SKM-1 treated with dmso at 0.1 percent for 144 hours (cell line): ENCODE measurements at regions not wholly inside any gene's neighbourhood (a gene's known extent, or its start where the extent isn't known, plus 50 kb on each side); places are given as distances from the start of the nearest gene placed in this dataset.
"Not testable (repeated sequence)": the region's sequence is repeated elsewhere in the genome, so short reads cannot be mapped to it uniquely, and the experiment has no call there.

ENCODE experiments used
- DNase-seq: peaks from one replicate; lab custom pipeline; 2025; ENCODE audit not compliant: unreplicated experiment; lab: John Stamatoyannopoulos, UW

GRCh38 chr5:29229461-29229860 is 1964.0 kb upstream of the CDH6 start:
- DNase-seq, result no peak

GRCh38 chr5:29218138-29218537 is 1975.3 kb upstream of the CDH6 start:
- no peak for DNase-seq

DNA sequence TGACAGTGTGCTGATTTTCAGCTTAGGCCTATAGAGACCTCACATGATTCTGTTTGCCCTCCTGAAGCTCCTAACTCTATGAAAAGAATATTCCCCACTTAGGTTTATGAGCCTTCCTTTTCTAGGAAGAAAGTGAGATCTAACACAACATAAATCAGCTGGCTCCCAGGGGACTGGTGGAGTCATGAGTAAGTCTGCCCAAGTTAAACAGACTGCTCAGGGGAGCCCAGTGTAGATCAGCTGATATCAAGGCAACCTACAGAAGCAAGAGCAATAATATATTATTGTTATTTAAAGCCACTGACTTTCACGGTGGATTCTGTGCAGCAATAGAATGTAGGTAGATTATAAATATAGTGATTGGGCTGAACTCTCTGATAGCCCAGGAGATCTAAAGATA is 1978.6 kb upstream of the CDH6 start:
- DNase-seq, result no peak

DNA sequence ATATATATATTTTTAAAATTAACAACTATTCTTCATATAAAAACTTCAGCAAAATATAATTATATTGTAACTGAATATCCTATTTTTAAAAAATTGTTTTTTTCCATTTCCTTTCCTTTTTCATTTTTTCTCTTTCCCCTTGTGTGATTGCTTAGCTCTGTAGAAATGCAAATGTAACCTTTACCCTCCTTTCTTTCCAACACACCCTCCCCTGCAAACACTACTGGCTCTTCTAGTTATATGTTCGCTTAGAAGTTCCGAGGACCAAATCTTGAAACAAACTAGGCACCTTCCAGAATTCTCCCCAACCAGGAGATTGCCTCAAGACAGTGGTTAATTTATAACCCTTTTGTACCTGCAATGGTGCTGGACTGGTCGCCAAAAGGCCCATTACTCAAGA is 1980.0 kb upstream of the CDH6 start:
- DNase-seq, result no peak

DNA sequence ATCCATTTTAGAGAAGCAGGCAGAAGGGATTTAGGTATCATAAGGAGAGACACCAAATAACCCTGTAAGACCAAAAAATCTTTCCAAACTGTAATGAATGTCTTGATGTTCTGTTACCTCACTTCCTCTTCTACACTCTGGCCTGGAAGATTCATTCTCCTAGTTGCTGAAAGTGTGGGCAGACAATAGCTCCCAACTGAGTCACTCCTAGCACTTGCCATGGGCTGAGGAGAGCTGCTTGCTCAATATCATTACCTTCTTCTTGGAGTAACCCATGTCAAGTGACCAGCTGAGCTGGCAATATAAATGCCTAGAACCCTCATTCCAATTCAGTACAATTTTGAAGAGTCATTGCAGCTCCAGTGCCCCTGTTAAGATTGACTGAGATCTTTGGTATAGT is 1985.5 kb upstream of the CDH6 start:
- no peak for DNase-seq

GRCh38 chr5:29203049-29203448 is 1990.4 kb upstream of the CDH6 start:
- no peak for DNase-seq

DNA sequence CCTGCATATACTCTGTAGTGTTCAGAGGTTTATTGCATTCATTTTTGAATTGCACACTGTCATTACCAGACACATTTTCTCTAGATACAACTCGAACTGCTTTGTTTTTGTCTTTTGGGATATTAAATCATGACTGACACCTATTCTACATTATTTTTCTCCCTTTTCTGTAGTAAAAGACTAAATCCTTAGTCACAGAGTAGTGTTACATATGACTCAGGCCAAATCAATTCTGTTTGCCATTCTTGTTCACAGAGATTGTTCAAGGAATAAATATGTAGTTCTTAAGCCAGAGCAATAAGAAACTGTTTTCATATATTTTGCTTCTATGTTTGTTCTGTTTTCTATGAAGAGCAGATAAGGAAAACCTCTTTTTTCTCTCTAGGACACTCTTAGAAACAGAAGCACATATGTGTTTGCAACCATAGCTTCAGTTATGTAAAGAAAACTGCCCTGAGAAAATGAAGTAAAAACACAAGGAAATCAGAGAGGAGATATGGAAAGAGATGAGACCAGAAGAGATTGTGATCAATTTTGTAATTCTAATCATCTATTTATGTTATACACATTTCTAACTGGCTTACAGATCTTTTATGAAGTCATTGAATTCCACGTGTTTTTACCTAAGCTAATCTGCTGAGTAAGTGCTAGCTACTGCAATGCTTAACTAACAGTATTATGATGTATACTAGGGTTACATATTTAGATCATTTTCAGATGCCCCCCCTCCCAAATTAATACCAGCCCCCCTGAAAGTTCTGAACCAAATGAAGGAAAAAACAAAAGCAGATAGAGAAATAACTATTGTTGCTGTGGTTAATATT is 1995.6 kb upstream of the CDH6 start:
- DNase-seq, result no peak

DNA sequence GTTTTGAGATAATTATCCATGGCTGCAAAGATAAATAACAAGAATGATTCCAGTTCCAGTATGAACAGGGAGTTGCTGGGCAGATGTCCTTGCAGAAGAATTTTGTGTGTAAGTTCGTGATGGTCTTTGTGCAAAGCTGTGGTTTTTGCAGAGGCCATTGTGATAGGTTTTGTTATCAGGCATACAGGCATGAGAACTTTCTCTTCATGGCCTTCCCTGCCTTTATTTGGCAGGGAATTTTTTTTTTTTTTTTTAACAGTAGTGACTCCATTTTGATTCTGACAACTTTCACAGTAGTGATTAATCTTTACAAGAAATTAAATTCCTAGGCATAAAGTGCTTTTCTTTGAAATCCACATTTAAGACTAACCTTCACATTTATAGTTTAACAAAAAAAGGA is 1999.5 kb upstream of the CDH6 start:
- no peak for DNase-seq

DNA sequence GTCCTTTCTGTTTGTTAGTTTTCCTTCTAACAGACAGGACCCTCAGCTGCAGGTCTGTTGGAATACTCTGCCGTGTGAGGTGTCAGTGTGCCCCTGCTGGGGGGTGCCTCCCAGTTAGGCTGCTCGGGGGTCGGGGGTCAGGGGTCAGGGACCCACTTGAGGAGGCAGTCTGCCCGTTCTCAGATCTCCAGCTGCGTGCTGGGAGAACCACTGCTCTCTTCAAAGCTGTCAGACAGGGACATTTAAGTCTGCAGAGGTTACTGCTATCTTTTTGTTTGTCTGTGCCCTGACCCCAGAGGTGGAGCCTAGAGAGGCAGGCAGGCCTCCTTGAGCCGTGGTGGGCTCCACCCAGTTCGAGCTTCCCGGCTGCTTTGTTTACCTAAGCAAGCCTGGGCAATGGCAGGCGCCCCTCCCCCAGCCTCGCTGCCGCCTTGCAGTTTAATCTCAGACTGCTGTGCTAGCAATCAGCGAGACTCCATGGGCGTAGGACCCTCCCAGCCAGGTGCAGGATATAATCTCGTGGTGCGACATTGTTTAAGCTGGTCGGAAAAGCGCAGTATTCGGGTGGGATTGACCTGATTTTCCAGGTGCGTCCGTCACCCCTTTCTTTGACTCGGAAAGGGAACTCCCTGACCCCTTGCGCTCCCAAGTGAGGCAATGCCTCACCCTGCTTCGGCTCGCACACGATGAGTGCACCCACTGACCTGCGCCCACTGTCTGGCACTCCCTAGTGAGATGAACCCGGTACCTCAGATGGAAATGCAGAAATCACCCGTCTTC is 2002.0 kb upstream of the CDH6 start:
- not testable (repeated sequence) for DNase-seq

DNA sequence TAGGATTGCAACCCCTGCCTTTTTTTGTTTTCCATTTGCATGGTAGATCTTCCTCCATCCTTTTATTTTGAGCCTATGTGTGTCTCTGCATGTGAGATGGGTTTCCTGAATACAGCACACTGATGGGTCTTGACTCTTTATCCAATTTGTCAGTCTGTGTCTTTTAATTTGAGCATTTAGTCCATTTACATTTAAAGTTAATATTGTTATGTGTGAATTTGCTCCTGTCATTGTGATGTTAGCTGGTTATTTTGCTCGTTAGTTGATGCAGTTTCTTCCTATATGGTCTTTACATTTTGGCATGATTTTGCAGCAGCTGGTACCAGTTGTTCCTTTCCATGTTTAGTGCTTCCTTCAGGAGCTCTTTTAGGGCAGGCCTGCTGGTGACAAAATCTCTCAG is 2003.1 kb upstream of the CDH6 start:
- DNase-seq, result not testable (repeated sequence)

DNA sequence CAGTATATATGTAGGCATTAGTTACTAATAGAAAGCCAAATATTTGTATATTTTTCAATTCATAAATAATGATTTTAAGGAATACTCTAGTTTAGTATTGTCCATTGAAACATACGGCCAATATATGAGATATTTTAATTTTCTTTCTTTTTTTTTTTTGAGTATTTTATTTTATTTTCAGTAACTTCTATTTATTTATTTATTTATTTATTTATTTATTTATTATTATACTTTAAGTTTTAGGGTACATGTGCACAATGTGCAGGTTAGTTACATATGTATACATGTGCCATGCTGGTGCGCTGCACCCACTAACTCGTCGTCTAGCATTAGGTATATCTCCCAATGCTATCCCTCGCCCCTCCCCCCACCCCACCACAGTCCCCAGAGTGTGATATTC is 2007.1 kb upstream of the CDH6 start:
- not testable (repeated sequence) for DNase-seq

DNA sequence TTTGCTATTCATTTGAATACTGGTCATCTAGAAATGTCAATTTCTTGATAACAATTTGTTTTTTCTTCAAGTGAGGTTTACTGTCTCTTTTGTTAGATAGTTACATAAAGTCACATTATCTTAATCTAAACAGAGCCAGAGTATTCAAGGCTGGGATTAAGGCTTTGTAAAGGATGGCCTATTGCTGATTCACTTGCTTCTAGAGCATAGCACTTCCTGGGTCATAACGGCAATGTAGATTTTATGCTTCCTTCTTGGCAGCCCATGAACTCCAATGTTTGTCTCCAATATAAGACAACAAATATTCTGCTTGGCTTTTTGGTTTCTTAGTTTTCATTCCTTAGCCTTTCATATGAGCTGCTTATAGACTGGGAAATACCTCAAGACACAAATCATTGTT is 2007.9 kb upstream of the CDH6 start:
- DNase-seq, result no peak

DNA sequence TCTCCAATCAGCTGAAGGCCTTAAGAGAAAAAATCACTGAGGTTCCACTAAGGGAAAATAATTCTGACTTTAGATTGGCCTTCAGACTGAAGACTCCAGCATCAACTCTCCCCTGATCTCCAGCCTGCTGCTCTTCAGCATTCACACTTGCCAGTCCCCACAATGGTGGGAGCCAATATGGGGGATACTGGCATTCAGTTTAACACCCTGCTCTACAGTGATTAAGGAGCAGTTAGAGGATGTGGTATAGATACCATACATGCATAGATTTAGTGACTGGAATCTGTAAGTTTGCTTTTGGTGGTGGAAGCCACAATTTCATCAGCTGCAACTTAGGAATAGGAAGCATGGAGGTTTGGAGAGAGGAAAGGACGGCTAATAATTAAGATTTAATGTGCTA is 2017.7 kb upstream of the CDH6 start:
- no peak for DNase-seq

DNA sequence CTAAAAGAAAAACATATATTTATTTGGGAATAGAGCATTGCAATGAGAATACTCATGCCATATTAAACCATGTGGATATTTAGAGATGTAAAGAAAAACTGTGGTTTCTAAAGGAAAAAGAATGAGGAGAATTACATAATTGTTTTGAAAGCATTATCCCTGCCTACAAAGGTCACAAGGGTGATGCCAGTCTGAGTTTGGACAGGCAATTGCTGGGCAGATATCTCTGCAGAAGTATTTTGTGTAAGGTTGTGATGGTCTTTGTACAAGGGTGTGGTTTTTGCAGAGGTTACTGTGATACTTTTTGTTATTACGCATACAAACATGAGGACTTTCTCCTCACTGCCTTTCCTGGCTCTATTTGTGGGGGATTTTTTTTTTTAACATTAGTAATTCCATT is 2022.9 kb upstream of the CDH6 start:
- no peak for DNase-seq

DNA sequence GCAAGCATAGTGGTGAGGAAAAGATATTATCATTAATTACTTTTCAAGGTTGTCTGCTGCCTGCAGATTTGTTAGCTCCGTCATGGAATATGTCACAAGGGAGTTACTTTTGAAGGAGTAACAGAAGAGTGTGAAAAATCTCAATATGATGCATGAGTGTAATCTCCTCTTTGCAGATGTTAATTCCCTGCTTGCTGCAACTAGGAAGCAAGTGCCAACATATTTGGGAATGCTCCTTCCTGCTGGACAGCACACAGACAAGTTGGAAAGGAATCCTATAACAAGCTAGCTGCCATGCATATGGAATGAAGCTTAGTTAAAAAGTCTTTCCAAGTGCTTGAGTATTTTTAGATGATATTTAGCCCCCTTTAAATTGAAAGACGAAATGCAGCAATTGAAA is 2023.6 kb upstream of the CDH6 start:
- no peak for DNase-seq

- DNase-seq, result no peak
Measured at GRCh38 chr5:29162297-29162696, 2031.2 kb upstream of the CDH6 start.

DNA sequence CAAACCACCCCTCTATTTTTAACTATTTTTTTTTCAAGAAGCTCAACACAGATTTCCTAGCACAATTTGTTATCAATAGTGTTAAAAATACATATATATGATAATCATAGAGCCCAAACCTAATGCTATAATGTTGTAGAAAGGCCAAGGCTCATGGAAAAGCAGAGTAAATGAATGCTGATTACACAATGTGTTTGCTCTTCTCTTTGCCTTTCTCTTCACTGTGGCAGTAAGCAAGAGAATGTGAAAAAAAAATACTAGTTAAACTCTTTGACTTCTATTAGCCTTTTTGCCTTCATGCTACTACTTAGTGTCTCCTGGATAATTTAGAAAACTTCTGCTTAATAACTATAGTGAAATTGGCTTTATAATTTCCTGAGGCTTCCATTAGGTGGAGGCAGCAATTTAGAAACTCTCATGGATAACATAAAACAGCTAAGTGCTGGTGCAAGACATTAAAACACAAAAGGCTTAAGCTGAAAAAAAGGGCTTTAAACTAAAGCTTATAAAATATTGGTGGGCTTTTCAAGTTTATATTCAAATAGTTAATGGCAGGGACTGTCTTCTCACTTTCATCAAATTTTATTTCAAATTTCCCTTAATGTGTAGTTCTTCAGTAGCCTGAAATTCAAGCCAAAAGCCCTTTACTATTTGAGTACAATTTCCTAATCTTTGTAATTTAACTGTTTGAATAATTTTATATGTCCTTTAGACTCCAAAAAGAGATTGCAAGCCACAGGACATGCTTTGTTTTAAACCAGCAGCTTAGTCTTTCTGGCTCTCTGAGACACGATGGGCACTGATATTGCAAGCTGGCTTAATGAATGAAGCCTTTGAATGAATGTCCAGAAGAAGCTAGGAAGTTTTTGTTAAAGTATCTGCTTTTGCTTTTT is 2031.8 kb upstream of the CDH6 start:
- DNase-seq, result no peak

DNA sequence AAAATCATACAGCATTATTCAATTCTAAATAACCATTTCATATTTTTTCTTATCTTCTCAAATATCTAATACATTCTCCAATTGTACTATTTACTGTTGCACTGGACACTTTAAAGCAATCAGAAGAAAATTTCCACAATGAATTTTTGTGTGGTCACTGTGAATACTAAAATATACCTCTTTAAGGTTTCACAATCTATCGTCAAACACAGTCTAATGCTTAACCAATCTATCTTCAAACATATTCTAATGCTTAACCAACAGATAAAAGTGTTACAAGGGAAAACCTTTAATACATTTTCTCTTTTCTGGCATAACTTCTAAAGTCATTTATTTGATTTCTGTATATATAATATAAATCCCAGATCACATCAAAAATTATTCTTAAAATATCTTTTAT is 2035.5 kb upstream of the CDH6 start:
- DNase-seq, result no peak

DNA sequence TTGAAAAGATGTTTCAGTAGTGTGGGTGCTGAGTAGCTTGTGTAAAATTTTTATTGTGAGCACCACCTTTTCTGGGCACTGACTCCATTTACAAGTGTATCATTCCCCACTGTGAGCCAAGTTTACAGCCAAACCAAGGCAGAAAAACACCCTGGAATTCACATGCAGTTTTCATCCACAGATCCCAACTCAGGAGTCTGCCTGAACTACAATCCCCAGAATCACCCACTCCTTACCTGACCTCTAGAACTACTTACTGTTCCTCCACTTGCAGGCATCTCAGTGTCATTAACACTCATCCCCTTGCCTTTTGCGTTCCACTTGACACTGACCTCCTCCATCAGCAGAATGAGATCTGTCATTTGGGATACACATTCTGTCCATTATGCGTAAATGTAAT is 2042.6 kb upstream of the CDH6 start:
- DNase-seq, result no peak

DNA sequence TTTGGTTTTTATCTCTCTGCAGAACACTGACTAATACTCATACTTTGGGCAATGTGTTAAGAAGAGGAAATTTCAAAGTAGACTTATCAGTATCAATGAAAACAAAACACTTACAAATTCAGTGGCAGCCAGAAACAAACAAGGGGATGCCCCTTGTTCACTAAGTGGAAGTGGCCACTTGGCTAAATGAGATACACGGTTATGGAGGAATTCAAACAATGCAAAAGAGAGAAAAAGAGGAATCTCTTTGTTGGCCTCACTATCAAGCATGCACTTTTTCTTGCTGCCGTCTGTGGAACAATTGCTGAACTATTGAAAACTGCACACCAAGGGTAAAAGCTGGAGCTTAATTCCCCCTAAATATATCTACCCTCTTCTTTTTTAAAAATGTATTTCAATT is 2044.9 kb upstream of the CDH6 start:
- DNase-seq, result no peak

GRCh38 chr5:29148073-29148472 is 2045.4 kb upstream of the CDH6 start:
- DNase-seq, result no peak

GRCh38 chr5:29143266-29143665 is 2050.2 kb upstream of the CDH6 start:
- no peak for DNase-seq
